GM12878 (cell line): ENCODE measurements at regions not wholly inside any gene's neighbourhood (a gene's known extent, or its start where the extent isn't known, plus 50 kb on each side); places are given as distances from the start of the nearest gene placed in this dataset.

Source experiments
- EZH2 ChIP-seq: IDR thresholded peaks from 2 replicates; pipeline ENCODE4 v1.6.1; 2012; ENCODE audit warnings: low read depth, mild to moderate bottlenecking, control low read depth, inconsistent platforms, low read length, borderline replicate concordance; ENCODE audit not compliant: control insufficient read depth
- TF ChIP-seq, protein P1 (sequence below), 3 experiments: IDR thresholded peaks in 2 of 3; conservative IDR thresholded peaks in 1 of 3; 2 replicates each; pipeline ENCODE4 v1.5.1; 2011; ENCODE audit warnings: low read depth in 3 of 3, low read length in 3 of 3, mild to moderate bottlenecking in 3 of 3, control low read depth in 2 of 3, moderate library complexity in 2 of 3, inconsistent platforms in 1 of 3, mixed read lengths in 1 of 3; ENCODE audit not compliant: control insufficient read depth in 2 of 3, insufficient read depth in 1 of 3; ENCODE audit errors: extremely low read depth in 1 of 3

DNA sequence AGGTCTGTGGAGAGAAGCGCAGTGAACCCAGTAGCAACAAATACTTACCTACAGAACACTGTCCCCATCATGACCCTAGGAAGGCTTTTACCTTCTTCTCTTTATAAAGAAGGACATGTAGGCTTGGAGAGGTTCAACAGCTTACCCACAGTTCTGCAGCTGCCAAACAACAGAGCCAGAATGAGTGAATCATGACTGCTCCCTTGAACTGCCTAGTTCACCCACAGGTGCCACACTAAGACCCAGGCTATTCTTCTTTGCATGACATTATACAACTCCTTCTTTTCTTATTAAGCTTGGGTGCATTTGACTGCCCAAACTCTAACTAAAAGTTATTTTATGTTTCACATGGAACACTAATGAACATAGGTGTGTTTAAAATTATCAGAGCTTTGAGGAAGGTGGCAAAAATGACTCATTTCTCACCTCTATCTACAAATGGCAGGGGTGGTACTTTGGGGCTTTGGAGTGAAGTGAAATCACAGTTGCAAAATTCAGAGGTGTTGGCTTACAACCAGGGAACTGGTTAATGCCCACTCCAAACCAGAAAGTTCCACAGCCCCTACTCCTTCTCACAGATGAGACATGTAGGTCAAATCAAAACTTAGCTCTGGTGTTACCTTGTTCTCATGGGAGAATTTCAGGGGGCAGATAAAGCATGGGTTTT lies 201.6 kb downstream of the SEMA6A start:
- TF ChIP-seq, protein P1, sequence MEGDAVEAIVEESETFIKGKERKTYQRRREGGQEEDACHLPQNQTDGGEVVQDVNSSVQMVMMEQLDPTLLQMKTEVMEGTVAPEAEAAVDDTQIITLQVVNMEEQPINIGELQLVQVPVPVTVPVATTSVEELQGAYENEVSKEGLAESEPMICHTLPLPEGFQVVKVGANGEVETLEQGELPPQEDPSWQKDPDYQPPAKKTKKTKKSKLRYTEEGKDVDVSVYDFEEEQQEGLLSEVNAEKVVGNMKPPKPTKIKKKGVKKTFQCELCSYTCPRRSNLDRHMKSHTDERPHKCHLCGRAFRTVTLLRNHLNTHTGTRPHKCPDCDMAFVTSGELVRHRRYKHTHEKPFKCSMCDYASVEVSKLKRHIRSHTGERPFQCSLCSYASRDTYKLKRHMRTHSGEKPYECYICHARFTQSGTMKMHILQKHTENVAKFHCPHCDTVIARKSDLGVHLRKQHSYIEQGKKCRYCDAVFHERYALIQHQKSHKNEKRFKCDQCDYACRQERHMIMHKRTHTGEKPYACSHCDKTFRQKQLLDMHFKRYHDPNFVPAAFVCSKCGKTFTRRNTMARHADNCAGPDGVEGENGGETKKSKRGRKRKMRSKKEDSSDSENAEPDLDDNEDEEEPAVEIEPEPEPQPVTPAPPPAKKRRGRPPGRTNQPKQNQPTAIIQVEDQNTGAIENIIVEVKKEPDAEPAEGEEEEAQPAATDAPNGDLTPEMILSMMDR (IDR thresholded peaks at IDR 0.05 in 2 of 3, conservative IDR thresholded peaks at IDR 0.05 in 1 of 3; ENCODE audit: control insufficient read depth in 2 of 3, extremely low read depth in 1 of 3, insufficient read depth in 1 of 3, low read depth in 3 of 3, low read length in 3 of 3), result no peak
- TF ChIP-seq EZH2, result no peak
